Large intestine (tissue), 3 donors: ENCODE measurements at regions not wholly inside any gene's neighbourhood (a gene's known extent, or its start where the extent isn't known, plus 50 kb on each side); places are given as distances from the start of the nearest gene placed in this dataset.

Experiments used
- DNase-seq, 2 donors: peaks; one replicate each; pipeline versions ENCODE4 v3.0.0 to v3.0.0-alpha.2; 2013
- H3K27ac ChIP-seq: one replicate; pipeline ENCODE4 v1.5.1; 2013; ENCODE audit warnings: low read length
- H3K27me3 ChIP-seq: 2 replicates; pipeline ENCODE4 v1.6.1; 2013; ENCODE audit warnings: low read length; ENCODE audit not compliant: control insufficient read depth, insufficient read depth
- H3K36me3 ChIP-seq: 2 replicates; pipeline ENCODE4 v1.6.1; 2013; ENCODE audit warnings: low read length; ENCODE audit not compliant: control insufficient read depth, insufficient read depth
- H3K4me1 ChIP-seq: one replicate; pipeline ENCODE4 v1.6.1; 2013; ENCODE audit warnings: low read length; ENCODE audit not compliant: control insufficient read depth, insufficient read depth
- H3K4me3 ChIP-seq: one replicate; pipeline ENCODE4 v1.5.1; 2013; ENCODE audit warnings: low read length
- H3K9me3 ChIP-seq: one replicate; pipeline ENCODE4 v1.6.1; 2013; ENCODE audit warnings: mild to moderate bottlenecking, low read depth, low read length, moderate library complexity; ENCODE audit not compliant: control insufficient read depth
- WGBS: methylation state at CpG from one replicate; pipeline ENCODE4 v1.1.5; 2013; ENCODE audit warnings: low lambda C conversion rate; ENCODE audit not compliant: insufficient coverage; 5-methylcytosine and 5-hydroxymethylcytosine counted together

GRCh38 chr6:44559486-44560270 lies 172.2 kb downstream of the CDC5L start:
- no peaks in the 10 kb centered on the region for H3K4me1 ChIP-seq
- no peaks in the 10 kb centered on the region for H3K36me3 ChIP-seq
- DNase-seq, result no peak
- H3K27me3 ChIP-seq, result peaks cover 27% of the 10 kb centered on the region
- no peak overlapping the region for H3K4me3 ChIP-seq
- no peak overlapping the region for H3K27ac ChIP-seq
- H3K9me3 ChIP-seq, result no peaks in the 10 kb centered on the region
- WGBS, result no CpG with 5 or more reads among the region's 13 CpGs

DNA sequence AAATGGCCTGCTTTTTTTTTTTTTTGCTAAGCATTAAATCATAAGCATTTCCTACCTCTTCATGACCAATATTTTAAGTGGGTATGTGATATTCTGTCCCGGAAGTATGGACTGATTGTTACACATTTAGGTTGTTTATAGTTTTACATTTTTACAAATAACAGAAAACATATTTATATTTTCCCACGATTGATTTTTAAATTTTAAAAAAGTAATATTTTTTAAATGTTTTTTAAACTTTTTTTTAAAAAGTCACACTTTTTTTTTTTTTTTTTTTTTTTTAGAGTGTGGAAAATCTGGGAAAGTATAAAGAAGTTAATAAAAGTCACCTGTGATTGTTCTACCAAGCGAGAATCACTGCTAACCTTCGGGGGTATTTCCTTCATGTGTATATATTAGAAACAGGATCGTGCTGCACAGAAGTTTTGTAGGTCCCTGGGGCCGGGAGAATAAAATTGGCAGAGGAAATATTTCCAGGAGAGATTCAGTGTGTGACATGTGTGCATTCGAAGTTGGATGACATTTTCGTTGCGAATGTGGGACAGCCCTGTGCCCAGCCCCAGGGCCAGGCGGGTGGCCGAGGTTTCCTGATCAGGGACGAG lies 173.1 kb downstream of the CDC5L start:
- no peaks in the 10 kb centered on the region for H3K4me1 ChIP-seq
- no peaks in the 10 kb centered on the region for H3K9me3 ChIP-seq
- no peak overlapping the region for H3K27ac ChIP-seq
- 86% methylated on average over 2 of the region's 12 CpGs for WGBS
- no peak overlapping the region for H3K4me3 ChIP-seq
- H3K36me3 ChIP-seq, result no peaks in the 10 kb centered on the region
- peaks cover 27% of the 10 kb centered on the region for H3K27me3 ChIP-seq
- no peak for DNase-seq

- Histone ChIP-seq H3K27ac (no peak overlapping the region), H3K27me3 (peaks cover 27% of the 10 kb centered on the region), H3K4me1 (no peaks in the 10 kb centered on the region), H3K9me3 (no peaks in the 10 kb centered on the region), H3K4me3 (no peak overlapping the region), H3K36me3 (no peaks in the 10 kb centered on the region)
- DNase-seq, result no peak
- WGBS, result no CpG with 5 or more reads among the region's 25 CpGs
These were observed 173.6 kb downstream of the CDC5L start for GRCh38 chr6:44561060-44561623.

DNA sequence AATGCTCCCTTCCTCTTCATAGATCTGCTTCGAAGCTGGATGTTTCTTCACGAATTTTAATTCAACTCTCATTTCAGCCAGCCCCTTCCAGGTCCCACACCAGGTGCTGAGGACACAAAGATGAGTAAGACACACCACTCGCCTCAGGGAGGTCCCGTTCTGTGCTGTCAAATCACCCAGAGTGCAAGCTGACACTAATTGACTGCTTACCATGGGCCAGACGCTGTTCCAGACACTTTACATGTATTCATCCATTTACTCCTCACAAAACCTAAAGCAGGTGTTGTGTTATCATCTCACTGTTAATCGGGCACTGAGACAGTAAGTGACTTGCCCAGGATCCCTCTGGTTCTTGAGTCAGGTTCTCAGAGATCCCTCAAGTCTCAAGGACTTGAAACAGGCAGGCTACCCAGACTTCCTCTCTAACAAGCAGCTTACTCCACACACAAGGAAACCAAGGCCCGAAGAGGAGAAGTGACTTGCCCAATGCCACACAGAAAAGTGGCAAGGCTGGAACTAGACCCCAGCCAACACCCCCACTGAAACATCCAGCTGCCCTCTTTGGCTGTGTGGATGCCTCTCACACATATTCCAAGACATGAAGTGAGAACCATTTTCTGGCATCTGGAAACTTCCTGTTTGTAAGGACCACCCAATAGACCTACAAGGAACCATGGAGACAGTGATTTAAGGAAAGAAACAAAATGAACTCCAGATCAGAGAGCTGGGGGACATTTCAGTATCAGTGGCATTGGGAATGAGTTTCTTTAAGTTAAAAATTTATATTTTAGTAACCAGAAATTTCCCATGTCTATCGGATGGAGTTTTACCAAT lies 174.5 kb downstream of the CDC5L start:
- no peak overlapping the region for H3K27ac ChIP-seq
- WGBS, result 66% methylated on average over 2 of the region's 8 CpGs
- H3K4me1 ChIP-seq, result no peaks in the 10 kb centered on the region
- no peaks in the 10 kb centered on the region for H3K36me3 ChIP-seq
- no peaks in the 10 kb centered on the region for H3K9me3 ChIP-seq
- H3K4me3 ChIP-seq, result no peak overlapping the region
- DNase-seq, result no peak
- H3K27me3 ChIP-seq, result peaks cover 27% of the 10 kb centered on the region

GRCh38 chr6:44563397-44563796 lies 175.9 kb downstream of the CDC5L start:
- no peak overlapping the region for H3K27ac ChIP-seq
- no CpG with 5 or more reads among the region's 11 CpGs for WGBS

DNA sequence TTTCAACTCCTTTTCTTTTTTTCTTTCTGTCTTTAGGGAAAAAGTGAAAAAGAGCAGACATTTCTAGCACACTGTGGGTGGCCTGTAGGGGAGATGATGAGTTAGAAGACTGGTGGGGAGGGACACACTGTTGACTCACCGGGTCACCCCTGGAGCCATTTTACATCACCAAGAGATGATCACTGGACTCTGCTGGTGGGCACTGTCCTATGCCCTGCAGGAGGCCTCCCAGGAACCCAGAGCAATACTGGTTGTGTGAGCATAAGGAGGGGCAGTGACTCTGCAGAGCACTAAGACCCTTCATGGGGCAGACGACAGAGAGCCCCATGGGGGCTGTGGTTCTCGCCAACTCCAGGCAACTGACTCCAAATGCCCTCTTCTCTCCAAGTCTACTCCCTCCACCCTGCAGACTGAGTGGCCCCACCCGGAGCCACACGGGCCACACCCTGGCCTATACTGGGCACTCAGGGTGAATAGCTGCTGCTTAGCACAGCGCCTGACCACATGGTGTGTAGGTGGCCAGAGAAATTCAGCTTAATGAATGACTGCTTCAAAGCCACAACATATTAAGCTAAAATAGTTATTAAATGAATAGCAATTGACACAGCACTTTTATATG lies 177.5 kb downstream of the CDC5L start:
- Histone ChIP-seq H3K36me3 (no peaks in the 10 kb centered on the region), H3K4me3 (no peak overlapping the region), H3K27ac (no peak overlapping the region), H3K27me3 (peaks cover 24% of the 10 kb centered on the region), H3K9me3 (no peaks in the 10 kb centered on the region), H3K4me1 (no peaks in the 10 kb centered on the region)
- no peak for DNase-seq
- WGBS, result no CpG with 5 or more reads among the region's 6 CpGs

More at GRCh38 chr6:44563397-44563796, 175.9 kb downstream of the CDC5L start:
- H3K4me1 ChIP-seq, result no peaks in the 10 kb centered on the region
- no peak for DNase-seq
- no peak overlapping the region for H3K4me3 ChIP-seq
- peaks cover 27% of the 10 kb centered on the region for H3K27me3 ChIP-seq
- H3K9me3 ChIP-seq, result no peaks in the 10 kb centered on the region
- no peaks in the 10 kb centered on the region for H3K36me3 ChIP-seq

DNA sequence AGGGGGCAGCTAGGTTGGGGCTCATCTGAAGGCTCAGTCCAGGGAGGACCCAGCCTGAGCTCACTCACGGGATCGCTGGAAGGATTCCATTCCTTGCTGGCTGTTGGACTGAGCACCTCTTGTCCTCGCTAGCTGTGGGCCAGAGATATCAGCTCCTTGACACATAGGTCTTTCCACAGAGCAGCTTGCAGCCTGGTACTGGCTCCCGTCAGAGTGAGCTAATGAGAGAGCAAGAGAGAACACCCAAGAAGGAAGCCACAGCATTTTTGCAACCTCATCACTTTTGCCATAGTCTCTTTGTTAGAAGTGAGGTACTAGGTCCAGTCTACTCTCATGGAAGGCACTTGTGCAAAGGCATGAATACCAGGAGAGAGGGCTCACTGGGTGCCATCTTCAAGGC lies 179.9 kb downstream of the CDC5L start:
- Histone ChIP-seq H3K27ac (no peak overlapping the region), H3K9me3 (no peaks in the 10 kb centered on the region), H3K4me1 (no peaks in the 10 kb centered on the region), H3K27me3 (peaks cover 14% of the 10 kb centered on the region), H3K4me3 (no peak overlapping the region), H3K36me3 (no peaks in the 10 kb centered on the region)
- no CpG with 5 or more reads among the region's 4 CpGs for WGBS
- DNase-seq, result no peak

DNA sequence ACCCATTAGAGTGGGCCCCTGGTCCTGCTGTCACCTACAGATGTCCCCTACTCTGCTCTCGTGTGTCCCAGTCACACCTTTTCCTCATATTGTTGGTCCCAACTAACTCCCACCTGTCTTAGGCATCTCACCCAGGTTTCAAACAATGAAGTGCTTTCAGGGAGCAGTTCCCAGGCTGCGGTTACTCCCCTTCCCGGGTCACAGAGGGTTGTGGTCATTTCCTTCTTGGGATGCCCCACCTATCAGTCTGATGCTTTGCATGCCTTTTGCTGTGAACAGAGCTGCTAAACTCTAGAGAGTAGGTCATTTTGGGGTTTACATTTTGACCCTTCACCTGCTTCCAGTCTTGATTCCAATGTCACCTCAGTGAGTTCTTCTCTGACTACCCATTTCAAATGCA lies 181.6 kb downstream of the CDC5L start:
- H3K27ac ChIP-seq, result no peak overlapping the region
- no peaks in the 10 kb centered on the region for H3K36me3 ChIP-seq
- H3K27me3 ChIP-seq, result peaks cover 11% of the 10 kb centered on the region
- no peaks in the 10 kb centered on the region for H3K9me3 ChIP-seq
- no peak overlapping the region for H3K4me3 ChIP-seq
- H3K4me1 ChIP-seq, result no peaks in the 10 kb centered on the region
- DNase-seq, result no peak
- no CpG with 5 or more reads among the region's 3 CpGs for WGBS

GRCh38 chr6:44569931-44570385 lies 182.5 kb downstream of the CDC5L start:
- H3K27me3 ChIP-seq, result peaks cover 11% of the 10 kb centered on the region
- DNase-seq, result peak in 1 of 2 donors; percentile 19
- H3K4me3 ChIP-seq, result no peak overlapping the region
- no CpG with 5 or more reads among the region's 7 CpGs for WGBS
- no peaks in the 10 kb centered on the region for H3K9me3 ChIP-seq
- no peak overlapping the region for H3K27ac ChIP-seq
- H3K4me1 ChIP-seq, result no peaks in the 10 kb centered on the region
- no peaks in the 10 kb centered on the region for H3K36me3 ChIP-seq

DNA sequence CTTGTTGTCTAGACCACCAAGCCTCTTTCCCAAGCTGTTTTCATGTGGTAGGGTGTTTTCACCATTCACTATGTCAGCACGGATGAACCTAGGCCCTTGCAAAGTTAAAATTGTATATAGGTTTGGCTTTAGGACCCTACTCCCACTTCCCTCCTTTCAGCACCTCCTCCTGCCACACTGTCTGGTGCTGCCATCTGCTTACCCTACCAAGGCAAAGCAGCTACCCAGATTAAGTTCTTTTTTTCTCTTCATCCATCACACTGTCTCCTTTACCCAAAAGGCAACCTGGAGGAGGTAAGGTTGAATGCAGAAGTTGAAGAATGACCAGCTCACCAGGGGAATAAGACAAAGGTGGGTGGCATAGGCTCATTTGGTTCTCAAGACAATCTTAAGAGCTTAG lies 184.0 kb downstream of the CDC5L start:
- no peak overlapping the region for H3K27ac ChIP-seq
- no peaks in the 10 kb centered on the region for H3K36me3 ChIP-seq
- H3K27me3 ChIP-seq, result peaks cover 11% of the 10 kb centered on the region
- H3K9me3 ChIP-seq, result no peaks in the 10 kb centered on the region
- H3K4me1 ChIP-seq, result no peaks in the 10 kb centered on the region
- no CpG with 5 or more reads among the region's 1 CpG for WGBS
- no peak overlapping the region for H3K4me3 ChIP-seq
- no peak for DNase-seq
